Activated CD4-positive, alpha-beta T cell treated with anti-CD3 and anti-CD28 coated beads for 36 hours (primary cell): ENCODE measurements at regions not wholly inside any gene's neighbourhood (a gene's known extent, or its start where the extent isn't known, plus 50 kb on each side); places are given as distances from the start of the nearest gene placed in this dataset.
"Not testable (repeated sequence)": the region's sequence is repeated elsewhere in the genome, so short reads cannot be mapped to it uniquely, and the experiment has no call there.

Source experiments
- ATAC-seq: fragments of 200-7000 bp; cut with Tn5 transposase; one replicate; pipeline ENCODE4 v1.10.0; 2021; ENCODE audit warnings: mild to moderate bottlenecking, moderate library complexity
- CTCF ChIA-PET: fragments of 350-600 bp; sonication (Branson Sonifier 250); formaldehyde crosslinking; loops from one replicate; lab custom pipeline; 2021; ENCODE audit warnings: antibody characterized with exemption; lab: Charles Lee
- POLR2A ChIA-PET: fragments of 350-600 bp; sonication (Branson Sonifier 250); formaldehyde crosslinking; loops from one replicate; lab custom pipeline; 2021; ENCODE audit warnings: antibody characterized with exemption, inconsistent platforms; lab: Charles Lee
- DNase-seq: peaks from one replicate; pipeline ENCODE4 v3.0.0-alpha.2; 2020
- H3K27ac Mint-ChIP-seq: one replicate; pipeline ENCODE4 v1.8.0; 2021; ENCODE audit warnings: mixed read lengths
- H3K27me3 Mint-ChIP-seq: one replicate; pipeline ENCODE4 v1.8.0; 2021; ENCODE audit warnings: mixed read lengths
- H3K36me3 Mint-ChIP-seq: one replicate; pipeline ENCODE4 v1.8.0; 2021; ENCODE audit warnings: low read depth, mixed read lengths
- H3K4me1 Mint-ChIP-seq: one replicate; pipeline ENCODE4 v1.8.0; 2021; ENCODE audit warnings: mixed read lengths
- H3K4me3 Mint-ChIP-seq: one replicate; pipeline ENCODE4 v1.8.0; 2021; ENCODE audit warnings: mild to moderate bottlenecking, moderate library complexity, mixed read lengths
- H3K9me3 Mint-ChIP-seq: one replicate; pipeline ENCODE4 v1.8.0; 2021; ENCODE audit warnings: low read depth, mixed read lengths
- intact Hi-C, 2 experiments: fragments of 100-400 bp; cut with DNase I in 1 of 2; cut with micrococcal nuclease in 1 of 2; formaldehyde crosslinking; loops; one replicate each; pipeline versions ENCODE4 v1.14.2 to v1.15.1; 2022 to 2024; cut with DNase I, micrococcal nuclease

DNA sequence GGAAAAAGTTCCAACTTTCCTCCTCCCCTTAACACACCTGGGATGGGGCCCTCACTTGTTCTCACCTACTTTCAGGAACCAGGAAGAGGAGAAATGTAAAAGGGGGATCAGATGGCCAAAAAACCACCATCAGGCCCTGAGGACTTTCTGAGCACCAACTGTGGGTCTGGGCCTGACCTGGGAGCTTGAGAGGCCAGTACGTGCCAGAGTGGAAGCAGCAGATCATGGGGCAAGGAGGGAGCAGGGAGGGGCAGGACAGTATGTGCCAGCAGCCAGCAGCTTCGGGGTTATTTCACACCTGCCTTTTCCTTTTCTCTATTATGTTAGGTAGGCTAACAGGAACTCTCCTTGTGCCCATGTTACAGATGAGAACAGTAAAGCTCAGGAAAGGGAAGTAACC lies 118.8 kb upstream of the UNC5B start:
- ChIA-PET POLR2A (no interaction called here), CTCF (no interaction called here)
- Mint-ChIP-seq H3K9me3 (peaks cover 2% of the 10 kb centered on the region), H3K27me3 (peaks cover 25% of the 10 kb centered on the region), H3K27ac (no peak overlapping the region), H3K36me3 (no peaks in the 10 kb centered on the region), H3K4me3 (no peak overlapping the region), H3K4me1 (peaks cover 15% of the 10 kb centered on the region)
- DNase-seq = no peak
- intact Hi-C loops = loop anchor here in 1 of 2 experiments (10.0 kb wide), 1 partner anchor 121 kb away; the partner anchor contains the start of gene UNC5B
- ATAC-seq = no peak

DNA sequence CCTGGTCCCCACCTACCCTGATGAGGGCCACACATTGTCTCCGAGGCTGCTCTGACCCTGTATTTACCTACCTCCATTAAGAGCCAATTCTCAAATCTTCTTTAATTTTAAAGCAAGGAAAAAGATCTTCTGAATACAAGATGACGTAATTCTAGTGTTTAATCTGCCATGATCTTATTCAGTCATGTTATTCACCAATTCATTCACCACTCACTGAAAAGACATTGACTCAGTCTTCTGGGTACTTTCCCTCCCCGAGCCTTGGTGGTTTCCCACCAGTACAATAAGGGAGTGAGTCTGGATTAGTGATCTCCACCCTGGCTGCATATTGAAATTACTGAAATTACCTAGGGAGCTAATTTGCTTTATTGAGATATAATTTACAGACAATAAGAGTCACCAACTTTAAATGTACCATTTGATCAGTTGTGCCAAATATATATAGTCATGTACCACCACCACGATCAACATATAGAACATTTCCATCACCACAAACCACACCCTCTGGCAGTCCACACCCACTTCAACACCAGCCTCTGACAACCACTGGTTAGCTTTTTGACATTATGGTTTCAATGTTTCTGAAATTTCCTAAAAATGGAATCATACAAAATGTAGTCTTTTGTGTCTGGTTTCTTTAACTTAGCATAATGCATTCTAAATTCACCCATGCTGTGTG lies 117.5 kb upstream of the UNC5B start:
- ATAC-seq = peak; percentile 100
- H3K9me3 Mint-ChIP-seq = peaks cover 2% of the 10 kb centered on the region
- ChIA-PET POLR2A (interaction anchor here (0.7 kb wide), 1 partner anchor 259 kb away, joined by 3 read pairs; no protein-coding TSS in a partner anchor), CTCF (no interaction called here)
- peak overlapping the region; percentile 35 for H3K27ac Mint-ChIP-seq
- peaks cover 15% of the 10 kb centered on the region for H3K4me1 Mint-ChIP-seq
- DNase-seq = peak; percentile 67
- H3K36me3 Mint-ChIP-seq = no peaks in the 10 kb centered on the region
- intact Hi-C loops = loop anchor here in 1 of 2 experiments (10.0 kb wide), 1 partner anchor 120 kb away; the partner anchor contains the start of gene UNC5B
- peaks cover 31% of the 10 kb centered on the region for H3K27me3 Mint-ChIP-seq
- H3K4me3 Mint-ChIP-seq = no peak overlapping the region

DNA sequence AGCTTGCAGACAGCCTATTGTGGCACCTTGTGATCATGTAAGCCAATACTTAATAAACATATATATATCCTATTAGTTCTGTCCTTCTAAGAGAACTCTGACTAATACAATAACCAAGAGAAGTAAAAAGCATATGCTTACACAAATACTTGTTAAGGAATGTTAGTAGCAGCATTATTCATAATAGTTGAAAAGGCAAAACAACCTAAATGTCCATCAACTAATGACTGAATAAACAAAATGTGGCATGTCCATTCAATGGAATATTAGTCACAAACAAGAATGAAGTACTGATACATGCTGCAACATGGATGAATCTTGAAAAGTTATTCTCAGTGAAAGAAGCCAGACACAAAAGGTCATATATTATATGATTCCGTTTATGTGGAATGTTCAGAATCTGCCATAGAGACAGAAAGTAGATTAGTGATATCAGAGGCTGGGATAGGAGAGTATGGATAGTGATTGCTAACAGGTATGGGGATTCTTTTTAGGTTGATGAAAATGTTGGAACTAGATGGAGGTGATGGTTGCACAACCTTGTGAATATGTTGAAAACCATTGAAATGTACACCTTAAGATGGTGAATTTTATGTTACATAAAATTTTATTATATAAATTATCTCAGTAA lies 112.5 kb upstream of the UNC5B start:
- H3K27me3 Mint-ChIP-seq = peaks cover 28% of the 10 kb centered on the region
- H3K36me3 Mint-ChIP-seq = no peaks in the 10 kb centered on the region
- H3K27ac Mint-ChIP-seq = no peak overlapping the region

DNA sequence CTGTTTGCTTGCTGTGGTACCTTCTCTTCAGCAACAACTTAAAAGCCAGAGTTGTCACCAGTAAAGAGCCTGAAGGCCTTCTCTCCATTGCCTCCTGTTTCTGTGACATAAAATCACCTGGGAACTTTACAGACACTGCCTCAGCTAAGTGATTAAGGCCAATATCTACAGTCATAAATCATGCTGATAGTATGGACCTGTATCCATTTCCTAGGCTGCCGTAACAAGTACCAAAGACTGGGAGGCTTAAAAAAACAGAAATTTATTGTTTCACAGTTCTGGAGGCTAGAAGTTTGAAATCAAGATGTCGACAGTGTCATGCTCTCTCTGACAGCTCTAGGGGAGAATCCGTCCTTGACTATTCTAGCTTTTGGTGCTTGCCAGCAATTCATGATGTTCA lies 108.4 kb upstream of the UNC5B start:
- Mint-ChIP-seq H3K4me3 (no peak overlapping the region), H3K27ac (no peak overlapping the region), H3K9me3 (no peaks in the 10 kb centered on the region), H3K4me1 (peaks cover 2% of the 10 kb centered on the region), H3K36me3 (no peaks in the 10 kb centered on the region), H3K27me3 (peaks cover 12% of the 10 kb centered on the region)
- intact Hi-C loops = no loop called here
- CTCF ChIA-PET = interaction anchor here (1.5 kb wide), 1 partner anchor 16 kb away, joined by 4 read pairs; no protein-coding TSS in a partner anchor
- DNase-seq (no peak), ATAC-seq (no peak)
- POLR2A ChIA-PET = no interaction called here

More for the DNA sequence above, 112.5 kb upstream of the UNC5B start:
- no peaks in the 10 kb centered on the region for H3K9me3 Mint-ChIP-seq
- ChIA-PET POLR2A (no interaction called here), CTCF (no interaction called here)
- DNase-seq (no peak), ATAC-seq (no peak)
- H3K4me3 Mint-ChIP-seq = no peak overlapping the region
- H3K4me1 Mint-ChIP-seq = peaks cover 5% of the 10 kb centered on the region
- intact Hi-C loops = loop anchor here in 1 of 2 experiments (2.0 to 10.0 kb wide), 2 partner anchors 71 to 115 kb away; partner anchors contain the start of gene UNC5B

DNA sequence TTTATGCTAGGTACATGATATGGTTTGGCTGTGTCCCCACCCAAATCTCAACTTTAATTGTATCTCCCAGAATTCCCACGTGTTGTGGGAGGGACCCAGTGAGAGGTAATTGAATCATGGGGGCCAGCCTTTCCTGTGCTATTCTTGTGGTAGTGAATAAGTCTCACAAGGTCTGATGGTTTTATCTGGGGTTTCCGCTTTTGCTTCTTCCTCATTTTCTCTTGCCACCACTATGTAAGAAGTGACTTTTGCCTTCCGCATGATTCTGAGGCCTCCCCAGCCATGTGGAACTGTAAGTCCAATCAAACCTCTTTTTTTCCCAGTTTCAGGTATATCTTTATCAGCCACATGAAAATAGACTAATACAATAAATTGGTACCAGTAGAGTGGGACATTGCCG lies 106.2 kb upstream of the UNC5B start:
- H3K36me3 Mint-ChIP-seq, ATAC-seq, H3K4me3 Mint-ChIP-seq, POLR2A ChIA-PET, H3K4me1 Mint-ChIP-seq, H3K27me3 Mint-ChIP-seq, H3K9me3 Mint-ChIP-seq, DNase-seq, intact Hi-C loops, H3K27ac Mint-ChIP-seq: not testable (repeated sequence)
- CTCF ChIA-PET = interaction anchor here (0.7 kb wide), 1 partner anchor 109 kb away, joined by 3 read pairs; no protein-coding TSS in a partner anchor

DNA sequence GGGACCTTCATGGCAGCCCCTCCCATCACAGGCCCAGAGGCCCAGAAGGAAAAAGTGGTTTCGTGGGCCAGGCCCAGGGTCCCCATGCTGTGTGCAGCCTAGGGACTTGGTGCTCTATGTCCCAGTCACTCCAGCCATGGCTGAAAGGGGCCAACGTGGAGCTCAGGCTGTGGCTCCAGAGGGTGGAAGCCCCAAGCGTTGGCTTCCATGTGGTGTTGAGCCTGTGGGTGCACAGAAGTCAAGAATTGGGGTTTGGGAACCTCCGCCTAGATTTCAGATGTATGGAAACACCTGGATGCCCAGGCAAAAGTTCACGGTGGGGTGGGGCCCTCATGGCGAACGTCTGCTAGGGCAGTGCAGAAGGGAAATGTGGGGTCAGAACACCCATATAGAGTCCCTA lies 105.3 kb upstream of the UNC5B start:
- H3K9me3 Mint-ChIP-seq, DNase-seq, H3K27ac Mint-ChIP-seq, ATAC-seq, H3K4me3 Mint-ChIP-seq, H3K4me1 Mint-ChIP-seq, POLR2A ChIA-PET, intact Hi-C loops, H3K36me3 Mint-ChIP-seq: not testable (repeated sequence)
- CTCF ChIA-PET = interaction anchor here (1.0 kb wide), 1 partner anchor 162 kb away, joined by 4 read pairs; no protein-coding TSS in a partner anchor
- H3K27me3 Mint-ChIP-seq = peaks cover 12% of the 10 kb centered on the region

DNA sequence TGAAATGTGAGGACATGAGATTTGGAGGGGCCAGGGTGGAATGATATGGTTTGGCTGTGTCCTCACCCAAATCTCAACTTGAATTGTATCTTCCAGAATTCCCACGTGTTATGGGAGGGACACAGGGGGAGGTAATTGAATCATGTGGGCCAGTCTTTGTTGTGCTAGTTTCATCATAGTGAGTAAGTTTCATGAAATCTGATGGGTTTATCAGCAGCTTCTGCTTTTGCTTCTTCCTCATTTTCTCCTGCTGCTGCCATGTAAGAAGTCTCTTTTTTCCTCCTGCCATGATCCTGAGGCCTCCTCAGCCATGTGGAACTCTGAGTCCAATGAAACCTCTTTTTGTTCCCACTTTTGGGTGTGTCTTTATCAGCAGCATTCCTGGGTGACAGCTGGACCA lies 104.3 kb upstream of the UNC5B start:
- peaks cover 17% of the 10 kb centered on the region for H3K27me3 Mint-ChIP-seq
- CTCF ChIA-PET = interaction anchor here (1.0 kb wide), 1 partner anchor 163 kb away, joined by 4 read pairs; no protein-coding TSS in a partner anchor
- H3K27ac Mint-ChIP-seq, intact Hi-C loops, ATAC-seq, DNase-seq, H3K9me3 Mint-ChIP-seq, POLR2A ChIA-PET, H3K4me3 Mint-ChIP-seq, H3K36me3 Mint-ChIP-seq, H3K4me1 Mint-ChIP-seq: not testable (repeated sequence)

DNA sequence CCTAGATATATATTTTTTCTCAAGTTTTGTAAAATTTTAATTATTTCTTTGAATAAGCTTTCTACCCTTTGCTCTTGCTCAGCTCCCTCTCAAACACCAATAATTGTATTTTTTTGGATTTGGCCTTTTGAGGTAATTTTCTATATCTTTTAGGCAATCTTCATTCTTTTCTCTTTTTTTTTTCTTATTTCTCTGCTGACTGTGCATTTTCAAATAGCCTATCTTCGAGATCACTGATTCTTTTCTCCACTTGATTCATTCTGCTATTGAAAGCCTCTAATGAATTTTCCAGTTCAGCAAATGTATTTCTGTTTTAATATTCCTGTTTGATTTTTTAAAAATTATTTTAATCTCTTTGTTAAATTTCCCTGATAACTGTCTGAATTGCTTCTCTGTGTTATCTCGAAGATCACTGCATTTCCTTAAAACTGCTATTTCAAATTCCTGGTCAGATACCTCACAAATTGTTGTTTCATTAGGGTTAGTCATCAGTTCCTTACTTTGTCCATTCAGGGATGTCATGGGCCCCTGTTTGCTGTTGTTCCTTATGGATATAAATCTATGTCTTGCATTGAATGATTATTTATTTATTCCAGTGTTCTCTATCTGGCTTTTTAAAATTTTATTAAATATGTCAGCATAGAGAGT lies 100.1 kb upstream of the UNC5B start:
- H3K4me1 Mint-ChIP-seq = no peaks in the 10 kb centered on the region
- DNase-seq (no peak), ATAC-seq (no peak)
- ChIA-PET CTCF (interaction anchor here (0.7 kb wide), 1 partner anchor 56 kb away, joined by 3 read pairs; no protein-coding TSS in a partner anchor), POLR2A (no interaction called here)
- H3K9me3 Mint-ChIP-seq = peaks cover 14% of the 10 kb centered on the region
- no peak overlapping the region for H3K4me3 Mint-ChIP-seq
- H3K27ac Mint-ChIP-seq = no peak overlapping the region
- H3K36me3 Mint-ChIP-seq = peaks cover 2% of the 10 kb centered on the region
- peaks cover 26% of the 10 kb centered on the region for H3K27me3 Mint-ChIP-seq
- intact Hi-C loops = no loop called here

DNA sequence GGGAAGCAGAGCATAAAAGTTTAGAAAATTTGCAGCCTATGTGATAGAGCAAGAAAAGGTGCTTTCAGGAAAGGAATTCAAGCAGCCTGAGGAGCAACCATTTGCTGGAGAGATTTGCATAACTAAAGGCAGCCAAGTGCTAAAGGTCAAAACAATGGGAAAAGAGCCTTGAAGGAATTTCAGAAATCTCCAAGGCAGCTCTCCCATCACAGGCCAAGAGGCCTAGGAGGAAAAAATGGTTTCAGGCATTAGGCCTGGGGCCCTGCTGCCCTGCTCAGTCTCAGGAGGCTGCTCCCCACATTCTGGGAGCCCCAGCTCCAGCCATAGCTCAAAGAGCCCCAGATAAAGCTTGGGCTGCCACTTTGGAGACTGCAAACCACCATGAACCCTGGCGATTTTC lies 95.9 kb upstream of the UNC5B start:
- ATAC-seq (no peak), DNase-seq (no peak)
- intact Hi-C loops = no loop called here
- Mint-ChIP-seq H3K9me3 (peaks cover 31% of the 10 kb centered on the region), H3K4me1 (no peaks in the 10 kb centered on the region), H3K27me3 (peaks cover 31% of the 10 kb centered on the region), H3K36me3 (peaks cover 5% of the 10 kb centered on the region), H3K4me3 (no peak overlapping the region), H3K27ac (no peak overlapping the region)
- CTCF ChIA-PET = no interaction called here
- POLR2A ChIA-PET = no interaction called here

DNA sequence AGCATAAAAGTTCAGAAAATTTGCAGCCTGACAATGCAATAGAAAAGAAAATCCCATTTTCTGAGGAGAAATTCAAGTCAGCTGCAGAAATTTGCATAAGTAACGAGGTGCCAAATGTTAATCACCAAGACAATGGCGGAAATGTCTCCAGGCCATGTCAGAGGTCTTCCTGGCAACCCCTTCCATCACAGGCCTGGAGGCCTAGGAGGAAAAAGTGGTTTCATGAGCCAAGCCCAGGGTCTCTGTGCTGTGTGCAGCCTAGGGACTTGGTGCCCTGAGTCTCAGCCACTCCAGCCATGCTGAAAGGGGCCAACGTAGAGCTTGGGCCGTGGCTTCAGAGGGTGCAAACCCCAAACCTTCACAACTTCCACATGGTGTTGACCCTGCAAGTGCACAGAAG lies 94.8 kb upstream of the UNC5B start:
- intact Hi-C loops, ATAC-seq, H3K4me1 Mint-ChIP-seq, H3K27ac Mint-ChIP-seq, CTCF ChIA-PET, H3K36me3 Mint-ChIP-seq, DNase-seq, H3K4me3 Mint-ChIP-seq, POLR2A ChIA-PET: not testable (repeated sequence)
- H3K9me3 Mint-ChIP-seq = peaks cover 31% of the 10 kb centered on the region
- peaks cover 31% of the 10 kb centered on the region for H3K27me3 Mint-ChIP-seq

DNA sequence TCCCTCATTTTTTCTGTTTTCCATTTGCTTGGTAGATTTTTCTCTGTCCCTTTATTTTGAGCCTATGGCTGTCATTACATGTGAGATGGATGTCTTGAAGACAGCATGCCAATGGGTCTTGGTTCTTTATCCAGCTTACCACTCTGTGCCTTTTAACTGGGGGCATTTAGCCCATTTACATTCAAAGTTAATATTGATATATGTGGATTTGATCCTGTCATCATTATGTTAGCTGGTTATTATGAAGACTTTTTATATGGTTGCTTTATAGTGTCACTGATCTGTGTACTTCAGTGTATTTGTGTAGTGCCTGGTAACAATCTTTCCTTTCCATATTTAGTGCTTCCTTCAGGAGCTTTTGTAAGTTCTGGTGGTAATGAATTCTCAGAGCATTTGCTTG lies 89.3 kb upstream of the UNC5B start:
- ATAC-seq (no peak), DNase-seq (no peak)
- CTCF ChIA-PET = no interaction called here
- H3K27ac Mint-ChIP-seq = no peak overlapping the region
- peaks cover 33% of the 10 kb centered on the region for H3K27me3 Mint-ChIP-seq
- H3K9me3 Mint-ChIP-seq = peaks cover 15% of the 10 kb centered on the region
- H3K36me3 Mint-ChIP-seq = peaks cover 2% of the 10 kb centered on the region
- H3K4me1 Mint-ChIP-seq = no peaks in the 10 kb centered on the region
- intact Hi-C loops = no loop called here
- POLR2A ChIA-PET = no interaction called here
- H3K4me3 Mint-ChIP-seq = no peak overlapping the region
